ENCODE measurements at regions not wholly inside any gene's neighbourhood (a gene's known extent, or its start where the extent isn't known, plus 50 kb on each side); places are given as distances from the start of the nearest gene placed in this dataset.

GRCh38 chr5:158519433-158520021 is 580.2 kb downstream of the EBF1 start:
- no peak for TF ChIP-seq CTCF (conservative IDR thresholded peaks at IDR 0.05)
- TF ChIP-seq EZH2 (IDR thresholded peaks at IDR 0.05; ENCODE audit: low read depth), result no peak
